ENCODE measurements at regions not wholly inside any gene's neighbourhood (a gene's known extent, or its start where the extent isn't known, plus 50 kb on each side); places are given as distances from the start of the nearest gene placed in this dataset.

GRCh38 chr1:58862728-58863385, 79.0 kb upstream of the JUN start:
- DNase-seq (ENCODE audit: low read depth): no peak

GRCh38 chr1:58864654-58865053, 80.8 kb upstream of the JUN start:
- DNase-seq (ENCODE audit: low read depth): no peak

GRCh38 chr1:58866578-58866977, 82.7 kb upstream of the JUN start:
- no peak for DNase-seq (ENCODE audit: low read depth)

GRCh38 chr1:58869638-58870297, 85.9 kb upstream of the JUN start:
- no peak for DNase-seq (ENCODE audit: low read depth)

GRCh38 chr1:58870298-58870676, 86.4 kb upstream of the JUN start:
- DNase-seq (ENCODE audit: low read depth): no peak

GRCh38 chr1:58874342-58874741, 90.5 kb upstream of the JUN start:
- no peak for DNase-seq (ENCODE audit: low read depth)

- DNase-seq (ENCODE audit: low read depth): no peak
Observed at GRCh38 chr1:58874757-58875755, 91.2 kb upstream of the JUN start.

GRCh38 chr1:58879464-58879863, 95.6 kb upstream of the JUN start:
- DNase-seq (ENCODE audit: low read depth): no peak

GRCh38 chr1:58880592-58880991, 96.7 kb upstream of the JUN start:
- no peak for DNase-seq (ENCODE audit: low read depth)

GRCh38 chr1:58881471-58881994, 97.7 kb upstream of the JUN start:
- no peak for DNase-seq (ENCODE audit: low read depth)

GRCh38 chr1:58882322-58882948, 98.6 kb upstream of the JUN start:
- DNase-seq (ENCODE audit: low read depth): no peak

GRCh38 chr1:58883037-58883887, 99.4 kb upstream of the JUN start:
- DNase-seq (ENCODE audit: low read depth): no peak

GRCh38 chr1:58883888-58884482, 100.1 kb upstream of the JUN start:
- DNase-seq (ENCODE audit: low read depth): no peak

- DNase-seq (ENCODE audit: low read depth): no peak
Observed at GRCh38 chr1:58884706-58885661, 101.1 kb upstream of the JUN start.

GRCh38 chr1:58885998-58886397, 102.2 kb upstream of the JUN start:
- DNase-seq (ENCODE audit: low read depth): no peak

GRCh38 chr1:58886611-58887010, 102.8 kb upstream of the JUN start:
- no peak for DNase-seq (ENCODE audit: low read depth)

- DNase-seq (ENCODE audit: low read depth): no peak
Observed at GRCh38 chr1:58887059-58887458, 103.2 kb upstream of the JUN start.

GRCh38 chr1:58888833-58889232, 105.0 kb upstream of the JUN start:
- no peak for DNase-seq (ENCODE audit: low read depth)

GRCh38 chr1:58890113-58890512, 106.3 kb upstream of the JUN start:
- no peak for DNase-seq (ENCODE audit: low read depth)

GRCh38 chr1:58890609-58891008, 106.8 kb upstream of the JUN start:
- DNase-seq (ENCODE audit: low read depth): no peak

Measured in stimulated activated CD8-positive, alpha-beta memory T cell treated with anti-CD3 and anti-CD28 coated beads, Interleukin-15, amount 100 ng/mL, for 1 hour (primary cell).